HG02938 (cell line): ENCODE measurements at regions not wholly inside any gene's neighbourhood (a gene's known extent, or its start where the extent isn't known, plus 50 kb on each side); places are given as distances from the start of the nearest gene placed in this dataset.

Experiments used
- ATAC-seq: cut with Tn5 transposase; IDR thresholded peaks from one replicate; pipeline ENCODE4 v1.9.1; 2021; ENCODE audit warnings: mild to moderate bottlenecking, moderate library complexity; ENCODE audit not compliant: unreplicated experiment

DNA sequence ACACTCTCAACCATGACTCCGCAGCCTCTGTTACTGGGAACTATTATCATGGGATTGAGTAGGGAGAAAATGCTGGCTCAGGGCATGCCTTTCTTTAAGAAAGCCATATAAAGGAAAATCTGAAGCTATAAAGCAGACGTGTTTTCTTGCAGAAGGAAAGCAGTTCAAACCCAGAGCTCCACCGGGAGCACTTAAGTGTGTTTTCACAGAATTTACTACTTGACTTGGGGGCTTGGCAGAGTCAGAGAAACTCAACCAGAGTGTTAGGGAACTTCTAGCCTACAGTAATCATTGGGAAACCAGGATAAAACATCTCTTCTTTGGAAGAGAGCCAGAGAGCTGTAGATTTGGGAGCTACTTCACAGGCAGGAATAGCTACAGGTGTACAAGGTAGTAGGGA lies 283.4 kb upstream of the ADRA1B start:
- no peak for ATAC-seq

DNA sequence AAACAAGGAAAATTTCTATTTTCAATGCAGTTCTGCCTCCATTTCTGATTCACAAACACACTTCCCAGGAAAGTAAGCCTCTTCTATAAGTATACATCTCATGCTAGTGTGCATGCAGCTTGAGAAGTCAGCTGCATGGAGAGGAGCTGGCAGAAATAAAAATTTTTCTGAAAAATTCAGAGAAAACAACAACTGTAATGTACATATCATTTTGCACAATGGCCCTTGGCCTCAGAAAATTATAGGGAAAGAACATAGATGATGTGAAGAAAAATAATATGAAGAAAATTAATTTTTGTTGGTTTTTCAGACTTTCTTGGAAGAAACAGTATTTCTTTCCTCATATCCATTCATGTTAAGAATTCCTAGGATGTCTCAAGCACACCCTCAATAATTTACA lies 277.8 kb upstream of the ADRA1B start:
- ATAC-seq, result no peak

- no peak for ATAC-seq
These were observed 277.2 kb upstream of the ADRA1B start for GRCh38 chr5:159638954-159639559.

DNA sequence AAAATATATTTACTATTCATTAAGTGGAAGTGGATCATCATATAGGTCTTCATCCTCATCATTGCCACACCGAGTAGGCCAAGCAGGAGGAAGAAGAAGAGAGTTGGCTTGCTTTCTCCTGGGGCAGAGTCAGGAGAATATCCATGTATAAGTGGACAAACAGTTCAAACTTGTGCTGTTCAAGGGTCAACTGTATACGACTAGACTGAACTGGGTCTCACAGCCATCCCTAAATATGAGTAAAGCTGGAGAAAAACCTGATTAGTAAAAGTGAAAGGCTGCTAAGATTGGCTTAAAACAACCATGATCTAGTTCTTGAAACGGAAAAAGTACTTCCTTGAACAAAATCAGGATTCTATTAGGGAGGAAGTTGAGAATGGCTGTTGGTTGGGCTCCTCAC lies 276.7 kb upstream of the ADRA1B start:
- no peak for ATAC-seq

GRCh38 chr5:159640446-159640845 lies 275.8 kb upstream of the ADRA1B start:
- ATAC-seq, result no peak

GRCh38 chr5:159640921-159641320 lies 275.4 kb upstream of the ADRA1B start:
- ATAC-seq, result no peak

GRCh38 chr5:159641371-159642039 lies 274.8 kb upstream of the ADRA1B start:
- ATAC-seq, result no peak

DNA sequence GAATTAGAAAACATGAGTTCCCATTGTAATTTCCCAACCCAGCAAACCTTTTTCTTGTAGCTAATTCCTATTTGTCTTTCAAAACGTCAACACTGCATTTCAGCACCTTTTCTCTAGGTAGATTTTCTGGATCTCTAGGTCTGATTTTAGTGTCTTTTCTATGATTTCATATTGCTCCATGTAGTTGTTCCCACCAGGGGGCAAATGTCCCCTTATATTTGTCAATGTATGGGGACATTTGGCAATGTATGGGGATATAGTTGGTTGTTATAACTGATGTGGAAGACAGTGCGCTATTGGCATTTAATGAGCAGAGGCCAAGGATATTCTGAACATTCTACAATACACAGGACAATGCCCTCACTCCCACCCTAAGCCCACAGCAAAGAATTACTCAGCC lies 273.9 kb upstream of the ADRA1B start:
- no peak for ATAC-seq

- ATAC-seq, result no peak
These were observed 272.2 kb upstream of the ADRA1B start for GRCh38 chr5:159644053-159644452.

- no peak for ATAC-seq
These were observed 271.0 kb upstream of the ADRA1B start for GRCh38 chr5:159645179-159645846.

DNA sequence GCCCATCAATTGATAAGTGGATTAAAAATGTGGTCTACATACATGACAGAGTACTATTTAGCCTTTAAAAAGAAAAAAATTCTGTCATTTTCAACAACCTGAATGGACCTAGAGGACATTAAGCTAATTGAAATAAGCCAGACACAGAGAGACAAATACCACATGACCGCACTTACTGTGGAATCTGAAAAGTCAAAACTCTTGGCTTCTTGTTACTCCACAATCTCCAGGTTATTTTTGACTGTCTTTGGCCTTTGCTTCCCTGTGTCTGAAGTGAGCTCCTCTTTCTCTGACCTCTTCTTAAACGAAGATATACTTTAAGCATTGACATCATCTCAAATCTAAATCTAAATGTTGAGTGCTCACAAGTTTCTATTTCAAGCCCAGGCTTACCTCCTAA lies 265.5 kb upstream of the ADRA1B start:
- ATAC-seq, result no peak

GRCh38 chr5:159655757-159656409 lies 260.4 kb upstream of the ADRA1B start:
- no peak for ATAC-seq

DNA sequence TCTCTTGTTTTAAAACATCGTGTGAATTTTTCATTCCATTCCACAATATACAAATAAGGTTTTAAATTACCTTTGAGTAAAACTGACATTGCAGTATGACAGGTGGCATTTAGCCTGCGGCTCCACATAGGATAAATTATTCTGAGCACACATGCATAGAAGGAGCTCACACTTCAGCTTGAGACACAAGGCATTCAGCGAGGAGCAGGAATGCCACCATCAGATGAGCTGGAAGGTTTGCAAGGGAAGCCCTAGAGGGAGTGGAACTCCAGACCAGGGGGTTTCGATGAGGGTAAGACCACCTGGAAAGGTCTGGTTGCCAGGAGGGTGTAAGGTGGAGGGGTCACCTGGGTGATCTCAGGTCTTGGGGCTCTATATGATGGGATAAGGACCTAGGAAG lies 259.0 kb upstream of the ADRA1B start:
- no peak for ATAC-seq

GRCh38 chr5:159657771-159658170 lies 258.5 kb upstream of the ADRA1B start:
- no peak for ATAC-seq

GRCh38 chr5:159658266-159658925 lies 257.9 kb upstream of the ADRA1B start:
- no peak for ATAC-seq

- ATAC-seq, result no peak
These were observed 255.9 kb upstream of the ADRA1B start for GRCh38 chr5:159660401-159660800.

- no peak for ATAC-seq
These were observed 252.3 kb upstream of the ADRA1B start for GRCh38 chr5:159663986-159664385.

GRCh38 chr5:159667286-159667685 lies 249.0 kb upstream of the ADRA1B start:
- no peak for ATAC-seq

DNA sequence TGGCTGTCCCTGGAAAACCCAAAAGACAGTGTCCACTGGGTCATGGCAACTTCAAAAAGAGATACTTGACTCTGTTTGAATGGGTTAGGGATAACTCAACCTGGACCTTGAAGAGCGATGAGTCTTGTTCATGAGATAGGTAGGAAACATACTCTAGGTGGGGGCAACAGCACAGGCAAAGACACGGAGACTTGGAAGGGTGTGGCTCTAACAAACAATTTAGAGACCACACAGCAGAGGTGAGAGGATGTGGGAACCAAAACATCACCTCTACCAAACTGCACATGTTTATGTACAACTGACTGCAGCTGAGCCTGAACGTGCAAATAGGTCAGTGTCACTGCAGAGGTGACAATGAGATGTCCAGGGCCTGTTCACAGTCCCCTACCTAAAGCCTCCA lies 247.7 kb upstream of the ADRA1B start:
- no peak for ATAC-seq

GRCh38 chr5:159669559-159669958 lies 246.7 kb upstream of the ADRA1B start:
- ATAC-seq, result no peak

- no peak for ATAC-seq
These were observed 244.4 kb upstream of the ADRA1B start for GRCh38 chr5:159671886-159672285.
